ENCODE measurements at regions not wholly inside any gene's neighbourhood (a gene's known extent, or its start where the extent isn't known, plus 50 kb on each side); places are given as distances from the start of the nearest gene placed in this dataset.

GRCh38 chr1:110280804-110281203, 58.4 kb upstream of the RBM15 start:
- no peaks in the 10 kb centered on the region for H3K4me1 Mint-ChIP-seq (ENCODE audit: low read depth)
- Histone ChIP-seq H3K4me3 (ENCODE audit: low read length) (no peak overlapping the region), H3K27ac (ENCODE audit: low read depth in 1 of 2, low read length in 2 of 2) (no peak overlapping the region), H3K9me3 (ENCODE audit: control insufficient read depth in 1 of 2, insufficient read depth in 1 of 2, low read length in 2 of 2) (no peaks in the 10 kb centered on the region), H3K36me3 (ENCODE audit: insufficient read depth, low read length) (no peaks in the 10 kb centered on the region), H3K4me1 (ENCODE audit: insufficient read depth, low read length) (no peaks in the 10 kb centered on the region), H3K27me3 (ENCODE audit: control insufficient read depth in 1 of 2, insufficient read depth in 2 of 2, low read length in 2 of 2) (no peaks in the 10 kb centered on the region)
- no peak overlapping the region for H3K27ac Mint-ChIP-seq
- H3K9me3 Mint-ChIP-seq, result no peaks in the 10 kb centered on the region
- intact Hi-C loops (cut with DNase I, micrococcal nuclease), result no loop called here
- DNase-seq (no peak), ATAC-seq (ENCODE audit: poor library complexity) (no peak)
- peaks cover 4% of the 10 kb centered on the region for H3K27me3 Mint-ChIP-seq
- H3K4me3 Mint-ChIP-seq, result no peak overlapping the region
- TF ChIP-seq CTCF (IDR thresholded peaks at IDR 0.05), result no peak
- POLR2A ChIA-PET, result interaction anchor here (1.0 kb wide), 1 partner anchor 78 kb away, joined by 3 read pairs; no protein-coding TSS in a partner anchor
- CTCF ChIA-PET, result no interaction called here
- H3K36me3 Mint-ChIP-seq (ENCODE audit: low read depth), result no peaks in the 10 kb centered on the region

- Histone ChIP-seq H3K27ac (ENCODE audit: low read depth in 1 of 2, low read length in 2 of 2) (no peak overlapping the region), H3K9me3 (ENCODE audit: control insufficient read depth in 1 of 2, insufficient read depth in 1 of 2, low read length in 2 of 2) (no peaks in the 10 kb centered on the region), H3K4me1 (ENCODE audit: insufficient read depth, low read length) (no peaks in the 10 kb centered on the region), H3K27me3 (ENCODE audit: control insufficient read depth in 1 of 2, insufficient read depth in 2 of 2, low read length in 2 of 2) (no peaks in the 10 kb centered on the region), H3K4me3 (ENCODE audit: low read length) (no peak overlapping the region), H3K36me3 (ENCODE audit: insufficient read depth, low read length) (no peaks in the 10 kb centered on the region)
- CTCF ChIA-PET, result no interaction called here
- Mint-ChIP-seq H3K36me3 (ENCODE audit: low read depth) (no peaks in the 10 kb centered on the region), H3K4me3 (no peak overlapping the region), H3K27me3 (peaks cover 4% of the 10 kb centered on the region), H3K27ac (no peak overlapping the region), H3K9me3 (no peaks in the 10 kb centered on the region), H3K4me1 (ENCODE audit: low read depth) (no peaks in the 10 kb centered on the region)
- intact Hi-C loops (cut with DNase I, micrococcal nuclease), result no loop called here
- no peak for ATAC-seq (ENCODE audit: poor library complexity)
- POLR2A ChIA-PET, result interaction anchor here (1.0 kb wide), 1 partner anchor 78 kb away, joined by 3 read pairs; no protein-coding TSS in a partner anchor
- no peak for DNase-seq
- TF ChIP-seq CTCF (IDR thresholded peaks at IDR 0.05), result no peak
These were observed 57.5 kb upstream of the RBM15 start for GRCh38 chr1:110281363-110282290.

GRCh38 chr1:110282395-110282794, 56.8 kb upstream of the RBM15 start:
- no peaks in the 10 kb centered on the region for H3K27me3 ChIP-seq (ENCODE audit: control insufficient read depth in 1 of 2, insufficient read depth in 2 of 2, low read length in 2 of 2)
- H3K36me3 Mint-ChIP-seq (ENCODE audit: low read depth), result no peaks in the 10 kb centered on the region
- no peak overlapping the region for H3K27ac ChIP-seq (ENCODE audit: low read depth in 1 of 2, low read length in 2 of 2)
- H3K9me3 ChIP-seq (ENCODE audit: control insufficient read depth in 1 of 2, insufficient read depth in 1 of 2, low read length in 2 of 2), result no peaks in the 10 kb centered on the region
- H3K4me1 Mint-ChIP-seq (ENCODE audit: low read depth), result no peaks in the 10 kb centered on the region
- H3K4me1 ChIP-seq (ENCODE audit: insufficient read depth, low read length), result no peaks in the 10 kb centered on the region
- no peak overlapping the region for H3K4me3 ChIP-seq (ENCODE audit: low read length)
- H3K27ac Mint-ChIP-seq, result no peak overlapping the region
- ChIA-PET CTCF (no interaction called here), POLR2A (no interaction called here)
- peaks cover 4% of the 10 kb centered on the region for H3K27me3 Mint-ChIP-seq
- intact Hi-C loops (cut with DNase I, micrococcal nuclease), result no loop called here
- H3K4me3 Mint-ChIP-seq, result no peak overlapping the region
- no peak for TF ChIP-seq CTCF (IDR thresholded peaks at IDR 0.05)
- no peaks in the 10 kb centered on the region for H3K9me3 Mint-ChIP-seq
- no peak for DNase-seq
- H3K36me3 ChIP-seq (ENCODE audit: insufficient read depth, low read length), result no peaks in the 10 kb centered on the region
- ATAC-seq (ENCODE audit: poor library complexity), result no peak
